GM23248 (cell line): ENCODE measurements at regions not wholly inside any gene's neighbourhood (a gene's known extent, or its start where the extent isn't known, plus 50 kb on each side); places are given as distances from the start of the nearest gene placed in this dataset.

Experiments used
- DNase-seq: peaks from one replicate; pipeline ENCODE4 v3.0.0-alpha.2; 2015
- H2AFZ ChIP-seq: fragments of 200-600 bp; sonication (generic); 2 replicates; pipeline ENCODE4 v1.6.1; 2016; ENCODE audit warnings: antibody characterized with exemption
- H3F3A ChIP-seq: fragments of 200-600 bp; sonication (generic); 2 replicates; pipeline ENCODE4 v1.6.1; 2016; ENCODE audit warnings: mild to moderate bottlenecking, antibody characterized with exemption, mixed run types; ENCODE audit not compliant: insufficient read depth
- H3K27ac ChIP-seq: fragments of 200-600 bp; sonication (generic); 2 replicates; pipeline ENCODE4 v1.5.1; 2016; ENCODE audit warnings: mild to moderate bottlenecking
- H3K27me3 ChIP-seq: fragments of 200-600 bp; sonication (generic); replicated peaks from 2 replicates; pipeline ENCODE4 v1.6.1; 2016; ENCODE audit warnings: mild to moderate bottlenecking; ENCODE audit not compliant: insufficient read depth
- H3K36me3 ChIP-seq: fragments of 200-600 bp; sonication (generic); 2 replicates; pipeline ENCODE4 v1.6.1; 2016; ENCODE audit warnings: low read depth, mild to moderate bottlenecking
- H3K4me1 ChIP-seq: fragments of 200-600 bp; sonication (generic); 2 replicates; pipeline ENCODE4 v1.6.1; 2016; ENCODE audit warnings: mild to moderate bottlenecking; ENCODE audit not compliant: insufficient read depth
- H3K4me2 ChIP-seq: fragments of 200-600 bp; sonication (generic); one replicate; pipeline ENCODE4 v1.6.1; 2016; ENCODE audit warnings: mild to moderate bottlenecking; ENCODE audit not compliant: unreplicated experiment
- H3K4me3 ChIP-seq: fragments of 200-600 bp; sonication (generic); 2 replicates; pipeline ENCODE4 v1.5.1; 2016; ENCODE audit warnings: mild to moderate bottlenecking
- H3K79me2 ChIP-seq: fragments of 200-600 bp; sonication (generic); 2 replicates; pipeline ENCODE4 v1.6.1; 2016; ENCODE audit warnings: mild to moderate bottlenecking; ENCODE audit not compliant: insufficient read depth
- H3K9ac ChIP-seq: fragments of 200-600 bp; sonication (generic); 2 replicates; pipeline ENCODE4 v1.6.1; 2016; ENCODE audit warnings: mild to moderate bottlenecking
- H3K9me2 ChIP-seq: fragments of 200-600 bp; sonication (generic); 2 replicates; pipeline ENCODE4 v1.6.1; 2016; ENCODE audit warnings: mixed run types, mild to moderate bottlenecking, moderate library complexity; ENCODE audit not compliant: insufficient read depth
- H3K9me3 ChIP-seq: fragments of 200-600 bp; sonication (generic); one replicate; pipeline ENCODE4 v1.6.1; 2017; ENCODE audit warnings: low read depth
- H4K20me1 ChIP-seq: fragments of 200-600 bp; sonication (generic); 2 replicates; pipeline ENCODE4 v1.6.0; 2016; ENCODE audit not compliant: insufficient read depth
- EZH2 ChIP-seq: fragments of 200-600 bp; sonication (generic); IDR thresholded peaks from 2 replicates; pipeline ENCODE4 v1.6.1; 2018; ENCODE audit warnings: antibody characterized with exemption, mild to moderate bottlenecking; ENCODE audit not compliant: insufficient read depth, poor library complexity, severe bottlenecking
- EZH2phosphoT487 ChIP-seq: fragments of 200-600 bp; sonication (generic); IDR thresholded peaks from 2 replicates; pipeline ENCODE4 v1.6.1; 2018; ENCODE audit warnings: antibody characterized with exemption, moderate library complexity, mild to moderate bottlenecking, low read depth; ENCODE audit not compliant: insufficient read depth
- WGBS, 2 experiments: methylation state at CpG; one replicate each; pipeline ENCODE4 v1.1.6; 2015 to 2017; ENCODE audit warnings: low lambda C conversion rate in 2 of 2, low coverage in 1 of 2; ENCODE audit errors: missing lambda C conversion rate in 2 of 2; 5-methylcytosine and 5-hydroxymethylcytosine counted together
- in situ Hi-C: fragments of 300-500 bp; cut with MboI; formaldehyde crosslinking; loops from 2 replicates; pipeline ENCODE4 v1.15.0; 2020

DNA sequence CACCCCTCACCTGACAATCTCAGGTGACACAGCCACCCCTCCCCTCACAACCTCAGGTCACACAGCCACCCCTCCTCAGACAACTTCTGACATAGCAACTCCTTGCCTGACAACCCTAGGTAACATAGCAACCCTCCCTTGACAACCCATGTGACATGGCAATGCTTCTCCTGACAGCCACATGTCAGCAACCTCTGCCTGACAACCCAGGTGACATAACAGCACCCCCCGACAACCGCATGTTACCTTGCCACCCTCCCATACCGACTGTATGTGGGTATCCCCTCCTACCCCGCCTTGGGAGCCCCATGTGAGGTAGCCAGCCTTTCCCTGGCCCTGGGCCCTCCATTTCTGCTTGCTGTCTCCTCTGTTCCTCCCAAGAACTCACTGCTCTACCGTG, 77.7 kb upstream of the B3GAT1 start:
- TF ChIP-seq EZH2phosphoT487: no peak
- TF ChIP-seq EZH2: no peak
- Histone ChIP-seq H3K79me2 (no peaks in the 10 kb centered on the region), H3K27me3 (no peaks in the 10 kb centered on the region), H3K9me3 (no peaks in the 10 kb centered on the region), H2AFZ (no peak overlapping the region), H3K4me2 (no peak overlapping the region), H3K27ac (no peak overlapping the region), H3K36me3 (no peaks in the 10 kb centered on the region), H3K4me1 (no peaks in the 10 kb centered on the region), H3F3A (no peaks in the 10 kb centered on the region), H3K9me2 (no peaks in the 10 kb centered on the region), H3K4me3 (no peak overlapping the region), H3K9ac (no peak overlapping the region), H4K20me1 (no peaks in the 10 kb centered on the region)
- DNase-seq: no peak
- 12 to 13% methylated on average over 5 of the region's 5 CpGs for WGBS, 2 experiments
- in situ Hi-C loops: no loop called here

DNA sequence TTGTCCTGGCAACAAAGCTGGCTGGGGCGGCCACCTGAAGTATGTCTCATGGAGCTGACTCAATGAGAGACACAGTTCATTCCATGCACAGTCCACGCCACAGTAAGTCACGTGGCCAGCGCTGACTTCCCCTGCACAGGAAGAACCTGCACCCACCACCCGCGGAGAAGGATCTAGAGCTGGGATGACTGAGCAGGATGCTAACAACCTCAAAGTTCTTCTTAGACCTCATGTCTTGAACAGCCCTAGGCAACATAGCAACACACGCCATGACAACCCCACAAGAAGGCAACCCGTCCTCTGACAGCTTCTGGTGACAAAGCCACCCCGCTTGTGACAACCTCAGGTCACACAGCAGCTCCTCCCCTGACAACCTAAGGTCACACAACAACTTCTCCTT, 76.9 kb upstream of the B3GAT1 start:
- DNase-seq: no peak
- no peak for TF ChIP-seq EZH2
- TF ChIP-seq EZH2phosphoT487: no peak
- no peak overlapping the region for H2AFZ ChIP-seq
- H3K9ac ChIP-seq: no peak overlapping the region
- no peaks in the 10 kb centered on the region for H3K36me3 ChIP-seq
- H3K4me2 ChIP-seq: no peak overlapping the region
- 32 to 37% methylated on average over 9 of the region's 9 CpGs for WGBS, 2 experiments
- H3K9me2 ChIP-seq: no peaks in the 10 kb centered on the region
- H3K4me3 ChIP-seq: no peak overlapping the region
- in situ Hi-C loops: no loop called here
- no peaks in the 10 kb centered on the region for H3F3A ChIP-seq
- no peaks in the 10 kb centered on the region for H4K20me1 ChIP-seq
- no peak overlapping the region for H3K27ac ChIP-seq
- no peaks in the 10 kb centered on the region for H3K9me3 ChIP-seq
- H3K27me3 ChIP-seq: no peaks in the 10 kb centered on the region
- H3K4me1 ChIP-seq: no peaks in the 10 kb centered on the region
- H3K79me2 ChIP-seq: no peaks in the 10 kb centered on the region

DNA sequence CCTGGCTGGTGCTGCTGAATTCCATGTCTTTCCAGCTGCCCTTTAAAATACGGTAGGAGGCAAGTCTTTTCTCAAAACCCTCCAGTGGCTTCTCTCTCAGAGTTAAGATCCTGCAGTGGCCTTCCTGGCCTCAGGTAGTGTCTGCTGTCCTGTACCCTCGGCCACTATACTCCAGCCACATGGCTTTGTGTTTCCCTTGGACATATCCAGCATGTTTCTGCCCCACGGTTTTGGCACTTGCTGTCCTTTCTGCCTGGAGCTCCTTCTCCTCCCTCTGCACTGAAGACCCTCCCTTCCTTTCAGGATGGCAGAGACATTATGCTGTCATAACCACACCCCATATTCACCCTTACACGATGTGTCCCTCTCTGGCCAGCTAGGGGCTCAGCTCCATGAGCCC, 76.5 kb upstream of the B3GAT1 start:
- H3K9ac ChIP-seq: no peak overlapping the region
- no peak overlapping the region for H3K4me3 ChIP-seq
- H3K4me2 ChIP-seq: no peak overlapping the region
- H3K36me3 ChIP-seq: no peaks in the 10 kb centered on the region
- H2AFZ ChIP-seq: no peak overlapping the region
- WGBS, 2 experiments: 8 to 12% methylated on average over 4 of the region's 4 CpGs
- H3F3A ChIP-seq: no peaks in the 10 kb centered on the region
- H4K20me1 ChIP-seq: no peaks in the 10 kb centered on the region
- no peak overlapping the region for H3K27ac ChIP-seq
- in situ Hi-C loops: no loop called here
- DNase-seq: no peak
- H3K27me3 ChIP-seq: no peaks in the 10 kb centered on the region
- no peaks in the 10 kb centered on the region for H3K79me2 ChIP-seq
- H3K4me1 ChIP-seq: no peaks in the 10 kb centered on the region
- H3K9me2 ChIP-seq: no peaks in the 10 kb centered on the region
- no peaks in the 10 kb centered on the region for H3K9me3 ChIP-seq
- TF ChIP-seq EZH2phosphoT487: no peak
- no peak for TF ChIP-seq EZH2

DNA sequence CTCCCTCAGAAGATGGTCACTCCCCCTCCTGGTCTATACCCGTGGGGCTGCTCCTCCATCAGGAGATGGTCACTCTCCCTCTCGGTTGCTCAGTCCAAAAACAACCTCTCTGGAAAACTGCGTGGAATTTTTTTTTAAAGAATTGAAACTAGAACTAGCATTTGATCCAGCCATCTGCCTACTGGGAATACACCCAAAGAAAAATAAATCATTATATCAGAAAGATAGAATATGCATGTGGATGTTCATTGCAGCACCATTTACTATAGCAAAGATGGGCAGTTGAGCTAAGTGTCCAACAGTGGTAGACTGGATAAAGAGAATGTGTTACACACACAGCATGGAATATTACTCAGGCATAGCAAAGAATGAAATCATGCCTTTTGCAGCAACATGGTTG, 75.7 kb upstream of the B3GAT1 start:
- 19 to 21% methylated on average over 3 of the region's 3 CpGs for WGBS, 2 experiments
- Histone ChIP-seq H2AFZ (no peak overlapping the region), H3K36me3 (no peaks in the 10 kb centered on the region), H3K27me3 (no peaks in the 10 kb centered on the region), H3K4me2 (no peak overlapping the region), H3K4me1 (no peaks in the 10 kb centered on the region), H3F3A (no peaks in the 10 kb centered on the region), H3K27ac (no peak overlapping the region), H3K9ac (no peak overlapping the region), H3K4me3 (no peak overlapping the region), H3K79me2 (no peaks in the 10 kb centered on the region), H3K9me2 (no peaks in the 10 kb centered on the region), H4K20me1 (no peaks in the 10 kb centered on the region), H3K9me3 (no peaks in the 10 kb centered on the region)
- in situ Hi-C loops: no loop called here
- TF ChIP-seq EZH2 (no peak), EZH2phosphoT487 (no peak)
- no peak for DNase-seq

DNA sequence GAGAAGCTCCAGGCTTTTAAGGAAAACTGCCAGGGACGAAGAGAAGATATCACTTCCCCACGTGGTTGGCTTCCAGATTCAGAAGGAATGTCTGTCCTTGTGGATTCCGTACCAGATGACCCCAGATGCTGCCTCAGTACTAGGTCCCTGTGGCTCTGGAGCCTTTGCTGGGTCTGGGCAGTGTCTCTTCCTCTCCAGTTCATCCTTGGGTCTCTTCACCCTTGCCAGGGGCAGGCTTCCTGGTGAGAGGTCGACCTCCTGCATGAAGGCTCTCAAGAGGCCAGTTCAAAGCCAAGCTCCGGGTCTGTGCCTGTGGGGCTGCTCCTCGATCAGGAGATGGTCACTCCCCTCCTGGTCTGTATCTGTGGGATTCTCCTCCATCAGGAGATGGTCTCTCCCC, 74.7 kb upstream of the B3GAT1 start:
- Histone ChIP-seq H2AFZ (no peak overlapping the region), H3K36me3 (no peaks in the 10 kb centered on the region), H3K27me3 (no peaks in the 10 kb centered on the region), H3F3A (no peaks in the 10 kb centered on the region), H4K20me1 (no peaks in the 10 kb centered on the region), H3K4me2 (no peak overlapping the region), H3K4me3 (no peak overlapping the region), H3K9ac (no peak overlapping the region), H3K27ac (no peak overlapping the region), H3K9me2 (no peaks in the 10 kb centered on the region), H3K79me2 (no peaks in the 10 kb centered on the region), H3K9me3 (no peaks in the 10 kb centered on the region), H3K4me1 (no peaks in the 10 kb centered on the region)
- 15 to 16% methylated on average over 6 of the region's 6 CpGs for WGBS, 2 experiments
- TF ChIP-seq EZH2phosphoT487 (no peak), EZH2 (no peak)
- in situ Hi-C loops: no loop called here
- no peak for DNase-seq
